ENCODE measurements at regions not wholly inside any gene's neighbourhood (a gene's known extent, or its start where the extent isn't known, plus 50 kb on each side); places are given as distances from the start of the nearest gene placed in this dataset.

- no peak overlapping the region for H2BK12ac ChIP-seq (ENCODE audit: insufficient read length, low read depth, low read length)
- no peaks in the 10 kb centered on the region for H3K27me3 ChIP-seq (ENCODE audit: insufficient read depth, low read length)
- no peak overlapping the region for H3K4me3 Mint-ChIP-seq
- no peak overlapping the region for H4K5ac ChIP-seq (ENCODE audit: insufficient read length, low read depth, low read length)
- no peak overlapping the region for H2AK5ac ChIP-seq (ENCODE audit: insufficient read length, low read length)
- no peak overlapping the region for H2BK20ac ChIP-seq (ENCODE audit: low read depth, low read length, poor library complexity, severe bottlenecking)
- no peaks in the 10 kb centered on the region for H3K36me3 Mint-ChIP-seq (ENCODE audit: insufficient read depth in 1 of 3, low read depth in 3 of 3)
- DNase-seq, result no peak
- H3K14ac ChIP-seq (ENCODE audit: insufficient read depth, low read length), result no peak overlapping the region
- no peaks in the 10 kb centered on the region for H3K79me1 ChIP-seq (ENCODE audit: insufficient read depth, low read depth, low read length, poor library complexity, severe bottlenecking)
- no peak overlapping the region for H3K4me2 ChIP-seq (ENCODE audit: insufficient read depth, insufficient read length, low read length)
- H2AFZ ChIP-seq (ENCODE audit: low read length), result no peak overlapping the region
- H3K27ac ChIP-seq (ENCODE audit: insufficient read length, low read depth, low read length), result no peak overlapping the region
- no peak overlapping the region for H3K9ac ChIP-seq (ENCODE audit: extremely low read depth, insufficient read length, low read length)
- no peak for TF ChIP-seq CTCF (conservative IDR thresholded peaks at IDR 0.05)
- no CpG with 5 or more reads among the region's 4 CpGs for WGBS (ENCODE audit: extremely low coverage, insufficient read length, low lambda C conversion rate)
- no peak overlapping the region for H2BK15ac ChIP-seq (ENCODE audit: low read depth, low read length)
- H3K23me2 ChIP-seq (ENCODE audit: insufficient read length, low read depth, low read length, poor library complexity, severe bottlenecking), result no peaks in the 10 kb centered on the region
- H4K91ac ChIP-seq (ENCODE audit: insufficient read length, low read depth, low read length), result no peak overlapping the region
- no peak overlapping the region for H3K4ac ChIP-seq (ENCODE audit: low read depth, low read length)
- no peak overlapping the region for H3K23ac ChIP-seq (ENCODE audit: insufficient read length, low read depth, low read length)
- H2BK120ac ChIP-seq (ENCODE audit: low read depth, low read length, poor library complexity, severe bottlenecking), result no peak overlapping the region
- no peaks in the 10 kb centered on the region for H3K9me3 ChIP-seq (ENCODE audit: control insufficient read depth, low read depth, low read length)
- no peaks in the 10 kb centered on the region for H4K20me1 ChIP-seq (ENCODE audit: control insufficient read depth, insufficient read depth, insufficient read length)
- peaks cover 11% of the 10 kb centered on the region for H3K27me3 Mint-ChIP-seq (ENCODE audit: low read depth)
- H3T11ph ChIP-seq (ENCODE audit: low read length), result no peak overlapping the region
- no peaks in the 10 kb centered on the region for H3K9me3 Mint-ChIP-seq
- H3K4me1 Mint-ChIP-seq, result no peaks in the 10 kb centered on the region
- H3K4me1 ChIP-seq (ENCODE audit: insufficient read depth, low read length), result no peaks in the 10 kb centered on the region
- H3K79me2 ChIP-seq (ENCODE audit: insufficient read depth, low read length), result 0 out of 2 replicates have a peak, but pooled peaks cover 2% of the 10 kb centered on the region
- H3K18ac ChIP-seq (ENCODE audit: insufficient read length, low read depth, low read length), result no peak overlapping the region
- H2BK5ac ChIP-seq (ENCODE audit: insufficient read length, low read length), result no peak overlapping the region
- no peak overlapping the region for H3K56ac ChIP-seq (ENCODE audit: insufficient read length, low read depth, low read length)
- no peak overlapping the region for H3K27ac Mint-ChIP-seq
- no peak overlapping the region for H4K8ac ChIP-seq (replicated peaks; ENCODE audit: insufficient read length, low read depth, low read length)
Measured at GRCh38 chr4:164377277-164377676, 376.7 kb upstream of the SMIM31 start.
